Trophoblast cell (in vitro differentiated cells and primary cell): ENCODE measurements at regions not wholly inside any gene's neighbourhood (a gene's known extent, or its start where the extent isn't known, plus 50 kb on each side); places are given as distances from the start of the nearest gene placed in this dataset.

Experiments
- DNase-seq, 2 donors: peaks; one replicate each; pipeline ENCODE4 v3.0.0-alpha.2; 2016
- H2AFZ ChIP-seq: 2 replicates; pipeline ENCODE4 v1.6.1; 2013; ENCODE audit warnings: low read length, moderate library complexity, mild to moderate bottlenecking; ENCODE audit not compliant: insufficient read depth, poor library complexity
- H2AK5ac ChIP-seq: 2 replicates; pipeline ENCODE4 v1.6.1; 2013; ENCODE audit warnings: mild to moderate bottlenecking, low read length
- H2BK120ac ChIP-seq: 2 replicates; pipeline ENCODE4 v1.6.1; 2013; ENCODE audit warnings: low read length, mild to moderate bottlenecking, moderate library complexity; ENCODE audit not compliant: insufficient read depth, poor library complexity
- H2BK12ac ChIP-seq: 2 replicates; pipeline ENCODE4 v1.6.1; 2013; ENCODE audit warnings: mild to moderate bottlenecking, low read length, moderate library complexity
- H2BK5ac ChIP-seq: 2 replicates; pipeline ENCODE4 v1.6.1; 2013; ENCODE audit warnings: low read length, low read depth, moderate library complexity, mild to moderate bottlenecking; ENCODE audit not compliant: poor library complexity
- H3K14ac ChIP-seq: 2 replicates; pipeline ENCODE4 v1.6.1; 2013; ENCODE audit warnings: mild to moderate bottlenecking, low read length
- H3K18ac ChIP-seq: 2 replicates; pipeline ENCODE4 v1.6.1; 2013; ENCODE audit warnings: mild to moderate bottlenecking, low read length
- H3K23ac ChIP-seq: 2 replicates; pipeline ENCODE4 v1.6.1; 2013; ENCODE audit warnings: low read length
- H3K27ac ChIP-seq: 2 replicates; pipeline ENCODE4 v1.5.1; 2013; ENCODE audit warnings: low read depth, mild to moderate bottlenecking, inconsistent platforms, low read length, moderate library complexity
- H3K27me3 ChIP-seq: 2 replicates; pipeline ENCODE4 v1.6.1; 2013; ENCODE audit warnings: inconsistent platforms, mild to moderate bottlenecking, low read length, moderate library complexity; ENCODE audit not compliant: insufficient read depth
- H3K36me3 ChIP-seq, 2 experiments: 1 replicate in 1 of 2; 2 replicates in 1 of 2; pipeline ENCODE4 v1.6.1; 2013; ENCODE audit warnings: low read length in 2 of 2, mild to moderate bottlenecking in 2 of 2, moderate library complexity in 1 of 2; ENCODE audit not compliant: insufficient read depth in 2 of 2, control insufficient read depth in 1 of 2
- H3K4ac ChIP-seq: 2 replicates; pipeline ENCODE4 v1.6.1; 2013; ENCODE audit warnings: low read depth, mild to moderate bottlenecking, low read length, moderate library complexity
- H3K4me1 ChIP-seq, 2 experiments: 1 replicate in 1 of 2; 2 replicates in 1 of 2; pipeline ENCODE4 v1.6.1; 2013; ENCODE audit warnings: low read length in 2 of 2, mild to moderate bottlenecking in 2 of 2, moderate library complexity in 1 of 2; ENCODE audit not compliant: insufficient read depth in 2 of 2, control insufficient read depth in 1 of 2
- H3K4me2 ChIP-seq: 2 replicates; pipeline ENCODE4 v1.6.1; 2013; ENCODE audit warnings: inconsistent platforms, mild to moderate bottlenecking, low read length, moderate library complexity
- H3K4me3 ChIP-seq: 2 replicates; pipeline ENCODE4 v1.5.1; 2013; ENCODE audit warnings: mild to moderate bottlenecking, low read depth, low read length, inconsistent platforms
- H3K79me1 ChIP-seq: one replicate; pipeline ENCODE4 v1.6.1; 2013; ENCODE audit warnings: low read length
- H3K79me2 ChIP-seq: 2 replicates; pipeline ENCODE4 v1.6.1; 2013; ENCODE audit warnings: low read length, mild to moderate bottlenecking; ENCODE audit not compliant: control insufficient read depth, insufficient read depth, poor library complexity
- H3K9ac ChIP-seq: 2 replicates; pipeline ENCODE4 v1.6.1; 2013; ENCODE audit warnings: mild to moderate bottlenecking, low read length
- H3K9me3 ChIP-seq: 2 replicates; pipeline ENCODE4 v1.6.1; 2013; ENCODE audit warnings: low read depth, mild to moderate bottlenecking, control low read depth, inconsistent platforms, low read length; ENCODE audit not compliant: insufficient read depth
- H4K12ac ChIP-seq: 2 replicates; pipeline ENCODE4 v1.6.1; 2013; ENCODE audit warnings: low read depth, mild to moderate bottlenecking, low read length, moderate library complexity
- H4K8ac ChIP-seq: 2 replicates; pipeline ENCODE4 v1.6.1; 2013; ENCODE audit warnings: low read depth, mild to moderate bottlenecking, low read length, moderate library complexity
- H4K91ac ChIP-seq: one replicate; pipeline ENCODE4 v1.6.1; 2013; ENCODE audit warnings: low read depth, mild to moderate bottlenecking, low read length, moderate library complexity
- WGBS: extraction: QIAGEN DNeasy Blood & Tissue Kit; methylation state at CpG from one replicate; pipeline ENCODE4 v1.1.7; 2013; ENCODE audit warnings: missing lambda C conversion rate; ENCODE audit not compliant: insufficient read length, insufficient coverage; ENCODE audit errors: extremely low coverage; 5-methylcytosine and 5-hydroxymethylcytosine counted together

DNA sequence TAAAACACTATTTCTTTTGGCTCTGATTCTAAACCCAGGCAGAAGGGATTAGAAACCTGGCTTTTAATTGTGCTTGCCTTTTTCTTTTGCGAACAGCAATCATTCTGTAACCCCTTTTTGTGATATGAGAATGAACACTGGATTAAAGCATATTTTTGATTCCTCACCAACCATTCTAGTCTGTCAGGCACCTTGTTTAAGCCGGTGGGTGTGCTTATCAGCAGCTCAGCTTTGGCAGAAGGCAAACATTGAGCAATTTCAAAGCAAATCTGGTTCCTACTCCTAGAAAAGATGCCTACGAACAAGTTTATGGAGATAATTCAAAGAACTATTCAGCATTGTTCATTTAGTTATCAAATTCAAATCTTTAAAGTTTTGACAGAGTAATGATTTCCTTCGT, 265.1 kb upstream of the FAM241A start:
- H2BK120ac ChIP-seq, result no peak overlapping the region
- H3K36me3 ChIP-seq, result no peaks in the 10 kb centered on the region
- no peak overlapping the region for H2BK5ac ChIP-seq
- H3K27ac ChIP-seq, result no peak overlapping the region
- H3K14ac ChIP-seq, result no peak overlapping the region
- peaks cover 0 to 1% of the 10 kb centered on the region in 2 experiments for H3K4me1 ChIP-seq
- H4K12ac ChIP-seq, result no peak overlapping the region
- no peaks in the 10 kb centered on the region for H3K79me2 ChIP-seq
- no peaks in the 10 kb centered on the region for H3K27me3 ChIP-seq
- H3K79me1 ChIP-seq, result no peaks in the 10 kb centered on the region
- H4K91ac ChIP-seq, result no peak overlapping the region
- no peak for DNase-seq
- no peaks in the 10 kb centered on the region for H3K9me3 ChIP-seq
- no peak overlapping the region for H2AK5ac ChIP-seq
- H4K8ac ChIP-seq, result no peak overlapping the region
- no peak overlapping the region for H3K18ac ChIP-seq
- no peak overlapping the region for H2BK12ac ChIP-seq
- WGBS, result no CpG with 5 or more reads among the region's 4 CpGs
- H3K23ac ChIP-seq, result no peak overlapping the region
- H3K4me2 ChIP-seq, result no peak overlapping the region
- no peak overlapping the region for H3K4me3 ChIP-seq
- no peak overlapping the region for H3K4ac ChIP-seq
- H2AFZ ChIP-seq, result no peak overlapping the region
- H3K9ac ChIP-seq, result no peak overlapping the region

GRCh38 chr4:111883557-111883999, 261.7 kb upstream of the FAM241A start:
- H3K27ac ChIP-seq, result no peak overlapping the region
- no peaks in the 10 kb centered on the region for H3K27me3 ChIP-seq
- H3K23ac ChIP-seq, result no peak overlapping the region
- H2AK5ac ChIP-seq, result no peak overlapping the region
- H2AFZ ChIP-seq, result no peak overlapping the region
- H3K4me2 ChIP-seq, result no peak overlapping the region
- no peak overlapping the region for H2BK120ac ChIP-seq
- H4K8ac ChIP-seq, result no peak overlapping the region
- no peak overlapping the region for H3K4me3 ChIP-seq
- no peak overlapping the region for H2BK12ac ChIP-seq
- no peak overlapping the region for H4K91ac ChIP-seq
- no peak overlapping the region for H2BK5ac ChIP-seq
- no peak overlapping the region for H3K14ac ChIP-seq
- H3K79me1 ChIP-seq, result no peaks in the 10 kb centered on the region
- no peak overlapping the region for H3K4ac ChIP-seq
- peaks cover 0 to 1% of the 10 kb centered on the region in 2 experiments for H3K4me1 ChIP-seq
- no peaks in the 10 kb centered on the region for H3K79me2 ChIP-seq
- no peak overlapping the region for H3K18ac ChIP-seq
- no peaks in the 10 kb centered on the region for H3K9me3 ChIP-seq
- H3K9ac ChIP-seq, result no peak overlapping the region
- H4K12ac ChIP-seq, result no peak overlapping the region
- H3K36me3 ChIP-seq, result no peaks in the 10 kb centered on the region
- no CpG with 5 or more reads among the region's 1 CpG for WGBS
- DNase-seq, result no peak

- Histone ChIP-seq H2AFZ (no peak overlapping the region), H2BK5ac (no peak overlapping the region), H2BK120ac (no peak overlapping the region), H3K4ac (no peak overlapping the region), H3K27ac (no peak overlapping the region), H4K91ac (no peak overlapping the region), H3K27me3 (no peaks in the 10 kb centered on the region), H3K14ac (no peak overlapping the region), H3K23ac (no peak overlapping the region), H3K36me3 (no peaks in the 10 kb centered on the region), H3K79me2 (no peaks in the 10 kb centered on the region), H3K4me2 (no peak overlapping the region), H3K4me3 (no peak overlapping the region), H3K9me3 (no peaks in the 10 kb centered on the region), H2AK5ac (no peak overlapping the region), H3K18ac (no peak overlapping the region), H3K79me1 (no peaks in the 10 kb centered on the region), H2BK12ac (no peak overlapping the region), H4K8ac (no peak overlapping the region), H3K9ac (no peak overlapping the region), H3K4me1 (no peaks in the 10 kb centered on the region), H4K12ac (no peak overlapping the region)
- no peak for DNase-seq
- no CpG with 5 or more reads among the region's 4 CpGs for WGBS
Measured at GRCh38 chr4:111890412-111890811, 254.8 kb upstream of the FAM241A start.

DNA sequence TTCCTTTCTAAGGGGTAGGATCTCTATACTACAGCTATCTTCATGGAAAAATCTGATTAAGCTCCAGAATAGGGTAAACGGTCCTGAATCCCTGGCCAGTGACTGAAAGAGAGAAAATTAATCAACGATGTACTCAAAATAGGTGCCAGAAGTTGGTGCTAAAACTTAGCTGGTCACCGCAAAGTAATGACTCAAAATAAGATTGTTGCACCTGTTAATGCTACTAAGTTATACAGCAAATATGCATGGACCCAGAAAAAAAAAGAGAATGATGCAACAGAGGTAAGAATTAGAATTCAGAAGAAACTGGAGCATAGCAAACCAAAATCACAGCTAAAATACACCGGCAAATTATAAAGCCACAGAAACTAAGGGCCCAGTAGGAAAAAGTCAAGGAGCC, 239.7 kb upstream of the FAM241A start:
- no peaks in the 10 kb centered on the region for H3K79me2 ChIP-seq
- H2BK12ac ChIP-seq, result no peak overlapping the region
- no peaks in the 10 kb centered on the region for H3K27me3 ChIP-seq
- H4K8ac ChIP-seq, result no peak overlapping the region
- no peak overlapping the region for H3K23ac ChIP-seq
- no CpG with 5 or more reads among the region's 4 CpGs for WGBS
- H3K27ac ChIP-seq, result no peak overlapping the region
- no peak overlapping the region for H3K4me3 ChIP-seq
- no peak overlapping the region for H3K4me2 ChIP-seq
- no peaks in the 10 kb centered on the region for H3K79me1 ChIP-seq
- no peaks in the 10 kb centered on the region for H3K36me3 ChIP-seq
- no peak overlapping the region for H4K12ac ChIP-seq
- no peak overlapping the region for H2BK120ac ChIP-seq
- no peaks in the 10 kb centered on the region for H3K4me1 ChIP-seq
- H2BK5ac ChIP-seq, result no peak overlapping the region
- no peak overlapping the region for H3K4ac ChIP-seq
- no peaks in the 10 kb centered on the region for H3K9me3 ChIP-seq
- H2AK5ac ChIP-seq, result no peak overlapping the region
- no peak for DNase-seq
- no peak overlapping the region for H4K91ac ChIP-seq
- no peak overlapping the region for H3K9ac ChIP-seq
- H3K14ac ChIP-seq, result no peak overlapping the region
- H2AFZ ChIP-seq, result no peak overlapping the region
- H3K18ac ChIP-seq, result no peak overlapping the region
